Coronary artery (tissue), 2 donors: ENCODE measurements at regions not wholly inside any gene's neighbourhood (a gene's known extent, or its start where the extent isn't known, plus 50 kb on each side); places are given as distances from the start of the nearest gene placed in this dataset.
"Not testable (repeated sequence)": the region's sequence is repeated elsewhere in the genome, so short reads cannot be mapped to it uniquely, and the experiment has no call there.

Source experiments
- DNase-seq: peaks from one replicate; pipeline ENCODE4 v3.0.0-alpha.2; 2017; ENCODE audit warnings: low spot score
- H3K27ac ChIP-seq, 2 donors: fragments of 200-600 bp; sonication (generic); one replicate each; pipeline ENCODE4 v1.5.1; 2016 to 2019
- H3K4me3 ChIP-seq: fragments of 200-600 bp; sonication (generic); 2 replicates; pipeline ENCODE4 v1.5.1; 2016; ENCODE audit warnings: mild to moderate bottlenecking, moderate library complexity

GRCh38 chr21:9011916-9012315, 1509.5 kb upstream of the TPTE start:
- not testable (repeated sequence) for H3K4me3 ChIP-seq, DNase-seq, H3K27ac ChIP-seq

- not testable (repeated sequence) for H3K4me3 ChIP-seq, DNase-seq, H3K27ac ChIP-seq
These were observed 1507.7 kb upstream of the TPTE start for GRCh38 chr21:9013502-9014242.

GRCh38 chr21:9014243-9014734, 1507.1 kb upstream of the TPTE start:
- H3K27ac ChIP-seq, DNase-seq, H3K4me3 ChIP-seq: not testable (repeated sequence)

GRCh38 chr21:9015483-9016197, 1505.7 kb upstream of the TPTE start:
- H3K4me3 ChIP-seq, H3K27ac ChIP-seq, DNase-seq: not testable (repeated sequence)

- DNase-seq: peak; percentile 70
- not testable (repeated sequence) for H3K4me3 ChIP-seq, H3K27ac ChIP-seq
These were observed 1504.2 kb upstream of the TPTE start for GRCh38 chr21:9017206-9017605.

- not testable (repeated sequence) for H3K27ac ChIP-seq, H3K4me3 ChIP-seq
- DNase-seq: peak; percentile 33
These were observed 1502.6 kb upstream of the TPTE start for GRCh38 chr21:9018731-9019253.

GRCh38 chr21:9024006-9024767, 1497.2 kb upstream of the TPTE start:
- not testable (repeated sequence) for H3K4me3 ChIP-seq, H3K27ac ChIP-seq, DNase-seq

- DNase-seq, H3K4me3 ChIP-seq, H3K27ac ChIP-seq: not testable (repeated sequence)
These were observed 1494.5 kb upstream of the TPTE start for GRCh38 chr21:9026729-9027416.

GRCh38 chr21:9027417-9027800, 1494.0 kb upstream of the TPTE start:
- peak; percentile 73 for DNase-seq
- not testable (repeated sequence) for H3K4me3 ChIP-seq, H3K27ac ChIP-seq

- H3K27ac ChIP-seq, H3K4me3 ChIP-seq: not testable (repeated sequence)
- peak; percentile 72 for DNase-seq
These were observed 1492.6 kb upstream of the TPTE start for GRCh38 chr21:9028624-9029431.

GRCh38 chr21:9030141-9030665, 1491.2 kb upstream of the TPTE start:
- DNase-seq, H3K4me3 ChIP-seq, H3K27ac ChIP-seq: not testable (repeated sequence)

GRCh38 chr21:9031482-9032374, 1489.7 kb upstream of the TPTE start:
- H3K4me3 ChIP-seq, H3K27ac ChIP-seq: not testable (repeated sequence)
- peak; percentile 70 for DNase-seq

GRCh38 chr21:9032547-9032946, 1488.8 kb upstream of the TPTE start:
- H3K27ac ChIP-seq, DNase-seq, H3K4me3 ChIP-seq: not testable (repeated sequence)

GRCh38 chr21:9033295-9033694, 1488.1 kb upstream of the TPTE start:
- DNase-seq, H3K4me3 ChIP-seq, H3K27ac ChIP-seq: not testable (repeated sequence)

GRCh38 chr21:9034491-9035200, 1486.7 kb upstream of the TPTE start:
- DNase-seq, H3K27ac ChIP-seq, H3K4me3 ChIP-seq: not testable (repeated sequence)

- not testable (repeated sequence) for H3K4me3 ChIP-seq, DNase-seq, H3K27ac ChIP-seq
These were observed 1486.2 kb upstream of the TPTE start for GRCh38 chr21:9035225-9035624.
